BE2C (cell line): ENCODE measurements at regions not wholly inside any gene's neighbourhood (a gene's known extent, or its start where the extent isn't known, plus 50 kb on each side); places are given as distances from the start of the nearest gene placed in this dataset.

Experiments
- DNase-seq: peaks from one replicate; pipeline ENCODE4 v3.0.0-alpha.2; 2020
- H3K27me3 ChIP-seq: fragments of 250-450 bp; sonication (Bioruptor Pico); 2 replicates; pipeline ENCODE4 v1.5.1; 2020; ENCODE audit warnings: mild to moderate bottlenecking
- H3K36me3 ChIP-seq: fragments of 250-450 bp; sonication (Bioruptor Pico); 2 replicates; pipeline ENCODE4 v1.5.1; 2020; ENCODE audit warnings: mild to moderate bottlenecking
- H3K4me1 ChIP-seq: fragments of 250-450 bp; sonication (Bioruptor Pico); 2 replicates; pipeline ENCODE4 v1.5.1; 2020
- H3K4me3 ChIP-seq: 2 replicates; pipeline ENCODE4 v1.5.1; 2011; ENCODE audit warnings: low read depth, low read length
- H3K9me3 ChIP-seq: fragments of 250-450 bp; sonication (Bioruptor Pico); 2 replicates; pipeline ENCODE4 v1.5.1; 2020
- TF ChIP-seq, protein P1 (sequence below): IDR thresholded peaks from 2 replicates; pipeline ENCODE4 v1.5.1; 2012; ENCODE audit warnings: mild to moderate bottlenecking, low read depth, low read length

- TF ChIP-seq, protein P1, sequence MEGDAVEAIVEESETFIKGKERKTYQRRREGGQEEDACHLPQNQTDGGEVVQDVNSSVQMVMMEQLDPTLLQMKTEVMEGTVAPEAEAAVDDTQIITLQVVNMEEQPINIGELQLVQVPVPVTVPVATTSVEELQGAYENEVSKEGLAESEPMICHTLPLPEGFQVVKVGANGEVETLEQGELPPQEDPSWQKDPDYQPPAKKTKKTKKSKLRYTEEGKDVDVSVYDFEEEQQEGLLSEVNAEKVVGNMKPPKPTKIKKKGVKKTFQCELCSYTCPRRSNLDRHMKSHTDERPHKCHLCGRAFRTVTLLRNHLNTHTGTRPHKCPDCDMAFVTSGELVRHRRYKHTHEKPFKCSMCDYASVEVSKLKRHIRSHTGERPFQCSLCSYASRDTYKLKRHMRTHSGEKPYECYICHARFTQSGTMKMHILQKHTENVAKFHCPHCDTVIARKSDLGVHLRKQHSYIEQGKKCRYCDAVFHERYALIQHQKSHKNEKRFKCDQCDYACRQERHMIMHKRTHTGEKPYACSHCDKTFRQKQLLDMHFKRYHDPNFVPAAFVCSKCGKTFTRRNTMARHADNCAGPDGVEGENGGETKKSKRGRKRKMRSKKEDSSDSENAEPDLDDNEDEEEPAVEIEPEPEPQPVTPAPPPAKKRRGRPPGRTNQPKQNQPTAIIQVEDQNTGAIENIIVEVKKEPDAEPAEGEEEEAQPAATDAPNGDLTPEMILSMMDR, result no peak
- DNase-seq, result no peak
- Histone ChIP-seq H3K4me1 (no peaks in the 10 kb centered on the region), H3K9me3 (no peaks in the 10 kb centered on the region), H3K36me3 (no peaks in the 10 kb centered on the region), H3K27me3 (no peaks in the 10 kb centered on the region), H3K4me3 (no peak overlapping the region)
Observed at GRCh38 chr22:34969001-34969790, 96.8 kb upstream of the ISX start.

DNA sequence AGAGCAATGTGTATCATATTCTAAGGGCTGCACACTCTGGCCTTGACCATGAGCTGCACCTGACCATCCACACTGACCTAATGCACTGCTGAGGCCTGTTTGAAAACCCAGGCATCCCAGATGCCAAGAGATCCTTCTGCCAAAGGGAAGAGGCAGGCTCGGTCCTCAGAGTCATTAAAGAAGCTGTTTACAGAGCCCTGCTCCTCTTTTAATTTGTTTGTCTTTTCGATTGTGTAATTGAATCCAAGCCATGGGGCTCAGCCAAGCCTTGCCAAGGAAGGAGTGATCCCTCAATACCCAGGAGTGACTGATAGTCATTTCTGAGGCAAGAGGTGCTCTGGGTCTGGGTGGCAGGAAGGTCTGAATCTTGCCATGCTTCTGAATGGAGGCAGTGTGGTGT lies 94.5 kb upstream of the ISX start:
- Histone ChIP-seq H3K4me3 (no peak overlapping the region), H3K4me1 (no peaks in the 10 kb centered on the region), H3K27me3 (no peaks in the 10 kb centered on the region), H3K36me3 (no peaks in the 10 kb centered on the region), H3K9me3 (no peaks in the 10 kb centered on the region)
- TF ChIP-seq, protein P1, result no peak
- no peak for DNase-seq

GRCh38 chr22:34972191-34972897 lies 93.6 kb upstream of the ISX start:
- Histone ChIP-seq H3K4me3 (no peak overlapping the region), H3K4me1 (no peaks in the 10 kb centered on the region), H3K27me3 (no peaks in the 10 kb centered on the region), H3K36me3 (no peaks in the 10 kb centered on the region), H3K9me3 (no peaks in the 10 kb centered on the region)
- TF ChIP-seq, protein P1, result no peak
- DNase-seq, result no peak

GRCh38 chr22:34973016-34973415 lies 92.9 kb upstream of the ISX start:
- Histone ChIP-seq H3K4me1 (no peaks in the 10 kb centered on the region), H3K4me3 (no peak overlapping the region), H3K27me3 (no peaks in the 10 kb centered on the region), H3K36me3 (no peaks in the 10 kb centered on the region), H3K9me3 (no peaks in the 10 kb centered on the region)
- TF ChIP-seq, protein P1, result no peak
- no peak for DNase-seq

DNA sequence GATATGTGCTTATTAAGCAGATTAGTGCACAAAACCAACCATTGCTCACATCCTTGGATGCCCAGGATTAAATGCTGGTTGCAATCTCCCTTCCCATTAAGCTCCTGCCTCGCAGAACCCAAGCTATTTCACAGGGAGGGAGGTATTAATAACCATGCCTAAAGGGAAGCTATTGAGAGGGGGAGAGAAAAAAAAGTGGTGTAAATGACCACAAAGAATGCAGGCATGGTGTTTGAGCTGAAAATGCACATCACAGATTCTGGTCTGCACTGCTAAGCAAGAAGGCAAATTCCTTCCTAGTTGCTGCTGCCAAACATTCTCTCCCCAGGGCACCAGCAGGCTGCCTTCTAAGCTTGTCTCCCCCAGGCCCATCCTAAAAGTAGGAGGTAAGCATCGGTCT lies 92.0 kb upstream of the ISX start:
- Histone ChIP-seq H3K4me3 (no peak overlapping the region), H3K4me1 (no peaks in the 10 kb centered on the region), H3K9me3 (no peaks in the 10 kb centered on the region), H3K36me3 (no peaks in the 10 kb centered on the region), H3K27me3 (no peaks in the 10 kb centered on the region)
- TF ChIP-seq, protein P1, result no peak
- DNase-seq, result no peak

DNA sequence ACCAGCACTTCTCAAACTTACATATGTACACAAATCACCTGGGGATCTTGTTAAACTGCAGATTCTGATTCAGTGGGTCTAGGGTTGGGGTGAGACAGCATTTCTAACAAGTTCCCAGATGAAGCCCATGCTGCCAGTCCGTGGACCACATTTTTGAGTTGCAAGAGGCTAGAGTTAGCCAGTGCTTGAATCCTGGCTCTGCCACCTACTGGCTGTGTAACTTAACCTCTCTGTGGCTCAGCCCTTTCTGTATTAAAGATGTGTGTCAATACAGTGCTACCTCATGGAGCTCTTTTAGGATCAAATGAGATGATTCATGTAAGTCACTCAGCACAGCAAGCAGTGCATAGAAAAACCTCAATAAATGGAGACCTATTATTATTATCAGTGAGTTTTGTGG lies 90.2 kb upstream of the ISX start:
- Histone ChIP-seq H3K4me3 (no peak overlapping the region), H3K27me3 (no peaks in the 10 kb centered on the region), H3K9me3 (no peaks in the 10 kb centered on the region), H3K36me3 (no peaks in the 10 kb centered on the region), H3K4me1 (no peaks in the 10 kb centered on the region)
- DNase-seq, result no peak
- TF ChIP-seq, protein P1, result no peak
